MM.1S (cell line): ENCODE measurements at regions not wholly inside any gene's neighbourhood (a gene's known extent, or its start where the extent isn't known, plus 50 kb on each side); places are given as distances from the start of the nearest gene placed in this dataset.

ENCODE experiments used
- CTCF ChIP-seq: fragments of 300-600 bp; sonication (generic); IDR thresholded peaks from 2 replicates; pipeline ENCODE4 v1.5.1; 2016; ENCODE audit warnings: antibody characterized with exemption, low read length, mixed read lengths
- EZH2 ChIP-seq: fragments of 300-600 bp; sonication (generic); optimal IDR thresholded peaks from 2 replicates; pipeline ENCODE3; 2017; ENCODE audit warnings: low read depth, mild to moderate bottlenecking, antibody characterized with exemption, low read length, mixed read lengths

- TF ChIP-seq CTCF (no peak), EZH2 (no peak)
These were observed 379.1 kb upstream of the SMC2 start for GRCh38 chr9:103714992-103715391.
